ENCODE measurements at regions not wholly inside any gene's neighbourhood (a gene's known extent, or its start where the extent isn't known, plus 50 kb on each side); places are given as distances from the start of the nearest gene placed in this dataset.

DNA sequence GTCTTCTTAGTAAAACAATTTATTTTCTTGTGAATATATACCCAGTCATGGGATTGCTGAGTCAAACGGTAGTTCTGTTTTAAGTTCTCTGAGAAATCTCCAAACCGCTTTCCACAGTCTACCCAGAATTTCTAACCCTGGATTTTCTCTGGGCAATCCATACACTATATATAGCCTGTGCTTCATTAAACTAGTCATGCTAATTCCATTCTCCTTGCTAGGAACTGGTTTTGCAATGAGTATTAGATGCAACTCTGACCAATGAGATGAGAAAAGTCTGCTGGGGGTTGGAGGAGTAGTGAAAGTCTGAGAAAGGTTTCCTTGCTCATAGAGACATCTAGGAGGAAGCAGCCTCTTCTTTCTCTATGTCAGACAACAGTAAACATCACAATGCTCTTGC, 196.1 kb upstream of the CDKN3 start:
- TF ChIP-seq, protein P1, sequence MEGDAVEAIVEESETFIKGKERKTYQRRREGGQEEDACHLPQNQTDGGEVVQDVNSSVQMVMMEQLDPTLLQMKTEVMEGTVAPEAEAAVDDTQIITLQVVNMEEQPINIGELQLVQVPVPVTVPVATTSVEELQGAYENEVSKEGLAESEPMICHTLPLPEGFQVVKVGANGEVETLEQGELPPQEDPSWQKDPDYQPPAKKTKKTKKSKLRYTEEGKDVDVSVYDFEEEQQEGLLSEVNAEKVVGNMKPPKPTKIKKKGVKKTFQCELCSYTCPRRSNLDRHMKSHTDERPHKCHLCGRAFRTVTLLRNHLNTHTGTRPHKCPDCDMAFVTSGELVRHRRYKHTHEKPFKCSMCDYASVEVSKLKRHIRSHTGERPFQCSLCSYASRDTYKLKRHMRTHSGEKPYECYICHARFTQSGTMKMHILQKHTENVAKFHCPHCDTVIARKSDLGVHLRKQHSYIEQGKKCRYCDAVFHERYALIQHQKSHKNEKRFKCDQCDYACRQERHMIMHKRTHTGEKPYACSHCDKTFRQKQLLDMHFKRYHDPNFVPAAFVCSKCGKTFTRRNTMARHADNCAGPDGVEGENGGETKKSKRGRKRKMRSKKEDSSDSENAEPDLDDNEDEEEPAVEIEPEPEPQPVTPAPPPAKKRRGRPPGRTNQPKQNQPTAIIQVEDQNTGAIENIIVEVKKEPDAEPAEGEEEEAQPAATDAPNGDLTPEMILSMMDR (IDR thresholded peaks at IDR 0.05): no peak
- Histone ChIP-seq H3K27me3 (no peaks in the 10 kb centered on the region), H3K4me1 (no peaks in the 10 kb centered on the region), H3K4me3 (no peak overlapping the region), H3K9me3 (peaks cover 0 to 5% of the 10 kb centered on the region in 2 donors), H3K27ac (no peak overlapping the region), H3K36me3 (no peaks in the 10 kb centered on the region)
- no peak for DNase-seq (ENCODE audit: low spot score)

GRCh38 chr14:54202288-54202687, 194.5 kb upstream of the CDKN3 start:
- peaks cover 0 to 5% of the 10 kb centered on the region in 2 donors for H3K9me3 ChIP-seq
- no peaks in the 10 kb centered on the region for H3K36me3 ChIP-seq
- no peak for DNase-seq (ENCODE audit: low spot score)
- H3K4me1 ChIP-seq: no peaks in the 10 kb centered on the region
- H3K27me3 ChIP-seq: no peaks in the 10 kb centered on the region
- no peak overlapping the region for H3K4me3 ChIP-seq
- TF ChIP-seq, protein P1 (IDR thresholded peaks at IDR 0.05): no peak
- H3K27ac ChIP-seq: no peak overlapping the region

- TF ChIP-seq, protein P1 (IDR thresholded peaks at IDR 0.05): no peak
- DNase-seq (ENCODE audit: low spot score): no peak
- H3K36me3 ChIP-seq: no peaks in the 10 kb centered on the region
- no peak overlapping the region for H3K4me3 ChIP-seq
- H3K4me1 ChIP-seq: no peaks in the 10 kb centered on the region
- H3K27ac ChIP-seq: no peak overlapping the region
- H3K27me3 ChIP-seq: no peaks in the 10 kb centered on the region
- H3K9me3 ChIP-seq: no peaks in the 10 kb centered on the region
Measured at GRCh38 chr14:54206516-54206915, 190.3 kb upstream of the CDKN3 start.

DNA sequence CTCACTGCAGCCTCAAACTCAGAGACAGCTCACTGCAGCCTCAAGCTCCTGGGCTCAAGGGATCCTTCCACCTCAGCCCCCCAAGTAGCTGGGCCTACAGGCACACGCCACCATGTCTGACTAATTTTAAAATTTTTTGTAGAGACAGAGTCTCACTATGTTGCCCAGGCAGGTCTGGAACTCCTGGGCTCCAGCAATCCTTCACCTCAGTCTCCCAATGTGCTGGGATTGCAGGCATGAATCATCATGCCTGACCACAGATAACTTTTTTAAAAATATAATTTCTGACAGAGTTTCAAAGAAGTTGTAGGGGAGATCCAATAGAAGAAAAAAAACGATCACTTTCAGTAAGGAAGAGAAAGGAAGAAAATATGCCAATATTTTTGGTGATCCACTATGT, 189.7 kb upstream of the CDKN3 start:
- no peak overlapping the region for H3K27ac ChIP-seq
- no peaks in the 10 kb centered on the region for H3K4me1 ChIP-seq
- TF ChIP-seq, protein P1 (IDR thresholded peaks at IDR 0.05): no peak
- no peak for DNase-seq (ENCODE audit: low spot score)
- H3K9me3 ChIP-seq: no peaks in the 10 kb centered on the region
- H3K27me3 ChIP-seq: no peaks in the 10 kb centered on the region
- H3K4me3 ChIP-seq: no peak overlapping the region
- H3K36me3 ChIP-seq: no peaks in the 10 kb centered on the region

GRCh38 chr14:54207476-54208462, 189.0 kb upstream of the CDKN3 start:
- no peaks in the 10 kb centered on the region for H3K36me3 ChIP-seq
- TF ChIP-seq, protein P1 (IDR thresholded peaks at IDR 0.05): no peak
- no peaks in the 10 kb centered on the region for H3K9me3 ChIP-seq
- H3K27me3 ChIP-seq: no peaks in the 10 kb centered on the region
- no peaks in the 10 kb centered on the region for H3K4me1 ChIP-seq
- no peak for DNase-seq (ENCODE audit: low spot score)
- H3K27ac ChIP-seq: no peak overlapping the region
- no peak overlapping the region for H3K4me3 ChIP-seq

All from right atrium auricular region (tissue), 2 donors.